PC-3 (cell line): ENCODE measurements at regions not wholly inside any gene's neighbourhood (a gene's known extent, or its start where the extent isn't known, plus 50 kb on each side); places are given as distances from the start of the nearest gene placed in this dataset.

Experiments
- ATAC-seq: fragments of 200-7000 bp; cut with Tn5 transposase; 2 replicates; pipeline ENCODE4 v1.9.1; 2020; ENCODE audit warnings: mild to moderate bottlenecking, moderate library complexity
- BruUV-seq: library from RNA; stranded (reverse); fragments of 400-500 nt; replicated peaks from 2 replicates; lab custom pipeline; 2021; lab: Mats Ljungman, UMichigan
- CTCF ChIA-PET: fragments of 300-600 bp; sonication (Branson Sonifier 250); formaldehyde crosslinking; loops from one replicate; lab custom pipeline; 2022; ENCODE audit warnings: antibody characterized with exemption; lab: Charles Lee
- POLR2A ChIA-PET: fragments of 300-600 bp; sonication (Branson Sonifier 250); formaldehyde crosslinking; loops from one replicate; lab custom pipeline; 2022; ENCODE audit warnings: antibody characterized with exemption; ENCODE audit not compliant: unreplicated experiment; lab: Charles Lee
- DNase-seq: peaks from one replicate; pipeline ENCODE4 v3.0.0-alpha.2; 2015
- H2AFZ ChIP-seq: fragments of 300-600 bp; sonication (generic); 2 replicates; pipeline ENCODE4 v1.6.0; 2016; ENCODE audit warnings: antibody characterized with exemption, low read length
- H3F3A ChIP-seq: fragments of 300-600 bp; sonication (generic); one replicate; pipeline ENCODE4 v1.6.0; 2017; ENCODE audit warnings: antibody characterized with exemption, low read length, control low read depth, mild to moderate bottlenecking; ENCODE audit not compliant: unreplicated experiment
- H3K27ac ChIP-seq: fragments of 300-600 bp; sonication (generic); 2 replicates; pipeline ENCODE4 v1.5.1; 2016; ENCODE audit warnings: mild to moderate bottlenecking, low read length
- H3K27me3 ChIP-seq: fragments of 300-600 bp; sonication (generic); 2 replicates; pipeline ENCODE4 v1.6.1; 2016; ENCODE audit warnings: low read length, mixed read lengths
- H3K36me3 ChIP-seq: fragments of 300-600 bp; sonication (generic); 2 replicates; pipeline ENCODE4 v1.6.1; 2016; ENCODE audit warnings: low read depth, mixed run types, low read length, mixed read lengths
- H3K4me1 ChIP-seq: fragments of 300-600 bp; sonication (generic); 2 replicates; pipeline ENCODE4 v1.5.1; 2016; ENCODE audit warnings: low read length; ENCODE audit not compliant: insufficient read depth
- H3K4me2 ChIP-seq: fragments of 300-600 bp; sonication (generic); 2 replicates; pipeline ENCODE4 v1.6.0; 2016; ENCODE audit warnings: low read length
- H3K4me3 ChIP-seq: fragments of 300-600 bp; sonication (generic); 2 replicates; pipeline ENCODE4 v1.5.1; 2016; ENCODE audit warnings: mild to moderate bottlenecking, low read length, mixed read lengths
- H3K79me2 ChIP-seq: fragments of 300-600 bp; sonication (generic); 2 replicates; pipeline ENCODE4 v1.6.1; 2017; ENCODE audit warnings: low read length, mixed read lengths
- H3K9ac ChIP-seq: fragments of 300-600 bp; sonication (generic); 2 replicates; pipeline ENCODE4 v1.6.0; 2016; ENCODE audit warnings: mild to moderate bottlenecking, low read length
- H3K9me2 ChIP-seq: fragments of 300-600 bp; sonication (generic); replicated peaks from 2 replicates; pipeline ENCODE4 v1.6.1; 2016; ENCODE audit warnings: mixed run types, low read length, mixed read lengths
- H3K9me3 ChIP-seq: fragments of 300-600 bp; sonication (generic); 2 replicates; pipeline ENCODE4 v1.6.1; 2016; ENCODE audit warnings: low read length, mixed read lengths
- H4K20me1 ChIP-seq: fragments of 300-600 bp; sonication (generic); 2 replicates; pipeline ENCODE4 v1.6.1; 2016; ENCODE audit warnings: low read length, mixed read lengths
- EZH2 ChIP-seq: fragments of 300-600 bp; sonication (generic); IDR thresholded peaks from one replicate; pipeline ENCODE4 v1.6.1; 2017; ENCODE audit warnings: antibody characterized with exemption, mild to moderate bottlenecking, low read length; ENCODE audit not compliant: unreplicated experiment
- EZH2phosphoT487 ChIP-seq: fragments of 300-600 bp; sonication (generic); IDR thresholded peaks from 2 replicates; pipeline ENCODE4 v1.6.1; 2018; ENCODE audit warnings: mild to moderate bottlenecking, antibody characterized with exemption, low read length, borderline replicate concordance
- intact Hi-C: fragments of 100-400 bp; cut with micrococcal nuclease; formaldehyde crosslinking; loops from 2 replicates; pipeline ENCODE4 v1.9.0; 2023
- TF ChIP-seq, protein P1 (sequence below): fragments of 300-600 bp; sonication (generic); conservative IDR thresholded peaks from 2 replicates; pipeline ENCODE4 v1.5.1; 2017; ENCODE audit warnings: antibody characterized with exemption, low read depth, mild to moderate bottlenecking, low read length

DNA sequence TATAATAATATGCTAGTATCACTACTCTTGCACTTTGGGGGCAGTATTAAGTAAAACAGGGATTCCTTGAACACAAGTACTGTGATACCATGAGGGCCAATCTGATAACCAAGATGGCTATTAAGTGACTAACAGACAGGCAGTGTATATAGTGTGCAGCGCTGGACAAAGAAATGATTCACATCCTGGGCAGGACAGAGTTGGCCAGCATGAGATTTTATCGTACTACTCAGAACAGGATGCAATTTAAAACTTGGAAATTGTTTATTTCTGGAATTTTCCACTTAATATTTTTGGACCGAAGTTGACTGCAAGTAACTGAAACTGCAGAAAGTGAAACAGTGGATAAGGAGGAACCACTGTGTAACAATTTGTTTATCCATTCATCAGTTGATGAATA, 74.6 kb downstream of the DNTTIP2 start:
- BruUV-seq, result no TSS peak
- ATAC-seq, result peak; percentile 96
- H3K9ac ChIP-seq, result peak overlapping the region; percentile 79
- H3K4me1 ChIP-seq, result peaks cover 44% of the 10 kb centered on the region
- H3K27ac ChIP-seq, result peak overlapping the region; percentile 96
- no peaks in the 10 kb centered on the region for H3K27me3 ChIP-seq
- peak; percentile 95 for DNase-seq
- peaks cover 33% of the 10 kb centered on the region for H3K79me2 ChIP-seq
- H3K9me2 ChIP-seq, result no peaks in the 10 kb centered on the region
- POLR2A ChIA-PET, result interaction anchor here (0.6 to 0.9 kb wide), 3 partner anchors 9 to 121 kb away, joined by 3 read pairs; no protein-coding TSS in a partner anchor
- peak overlapping the region; percentile 50 for H3K4me2 ChIP-seq
- H3K36me3 ChIP-seq, result peaks cover 16% of the 10 kb centered on the region
- peak overlapping the region; percentile 24 for H3K4me3 ChIP-seq
- H4K20me1 ChIP-seq, result no peaks in the 10 kb centered on the region
- intact Hi-C loops, result no loop called here
- CTCF ChIA-PET, result interaction anchor here (1.5 kb wide), 1 partner anchor 9 kb away, joined by 3 read pairs; no protein-coding TSS in a partner anchor
- H3F3A ChIP-seq, result peaks cover 5% of the 10 kb centered on the region
- no peak for TF ChIP-seq EZH2
- TF ChIP-seq, protein P1, sequence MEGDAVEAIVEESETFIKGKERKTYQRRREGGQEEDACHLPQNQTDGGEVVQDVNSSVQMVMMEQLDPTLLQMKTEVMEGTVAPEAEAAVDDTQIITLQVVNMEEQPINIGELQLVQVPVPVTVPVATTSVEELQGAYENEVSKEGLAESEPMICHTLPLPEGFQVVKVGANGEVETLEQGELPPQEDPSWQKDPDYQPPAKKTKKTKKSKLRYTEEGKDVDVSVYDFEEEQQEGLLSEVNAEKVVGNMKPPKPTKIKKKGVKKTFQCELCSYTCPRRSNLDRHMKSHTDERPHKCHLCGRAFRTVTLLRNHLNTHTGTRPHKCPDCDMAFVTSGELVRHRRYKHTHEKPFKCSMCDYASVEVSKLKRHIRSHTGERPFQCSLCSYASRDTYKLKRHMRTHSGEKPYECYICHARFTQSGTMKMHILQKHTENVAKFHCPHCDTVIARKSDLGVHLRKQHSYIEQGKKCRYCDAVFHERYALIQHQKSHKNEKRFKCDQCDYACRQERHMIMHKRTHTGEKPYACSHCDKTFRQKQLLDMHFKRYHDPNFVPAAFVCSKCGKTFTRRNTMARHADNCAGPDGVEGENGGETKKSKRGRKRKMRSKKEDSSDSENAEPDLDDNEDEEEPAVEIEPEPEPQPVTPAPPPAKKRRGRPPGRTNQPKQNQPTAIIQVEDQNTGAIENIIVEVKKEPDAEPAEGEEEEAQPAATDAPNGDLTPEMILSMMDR, result peak; percentile 26; the same call in 1 of the 2 replicates
- no peak overlapping the region for H2AFZ ChIP-seq
- peaks cover 9% of the 10 kb centered on the region for H3K9me3 ChIP-seq

DNA sequence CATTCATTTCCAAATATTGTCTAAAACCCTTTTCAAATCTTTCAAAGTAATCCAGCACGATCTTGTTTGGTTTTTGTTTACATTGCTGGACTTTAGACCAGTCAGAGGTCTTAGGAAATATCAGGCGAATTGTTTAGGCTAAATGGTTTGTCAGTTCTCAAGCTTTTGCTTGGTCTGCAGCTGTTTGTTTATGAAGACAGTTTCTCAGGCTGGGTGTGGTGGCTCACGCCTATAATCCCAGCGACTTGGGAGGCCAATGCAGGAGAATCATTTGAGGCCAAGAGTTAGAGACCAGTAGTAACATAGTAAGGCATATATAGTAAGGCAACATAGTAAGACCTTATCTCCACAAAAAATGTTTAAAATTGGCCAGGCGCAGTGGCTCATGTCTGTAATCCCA, 77.5 kb downstream of the DNTTIP2 start:
- BruUV-seq, result no TSS peak
- Histone ChIP-seq H3K36me3 (no peaks in the 10 kb centered on the region), H3K79me2 (peaks cover 22% of the 10 kb centered on the region), H2AFZ (no peak overlapping the region), H3K4me1 (peaks cover 71% of the 10 kb centered on the region), H3K9me2 (no peaks in the 10 kb centered on the region), H4K20me1 (no peaks in the 10 kb centered on the region), H3K27me3 (no peaks in the 10 kb centered on the region), H3K9ac (no peak overlapping the region), H3K4me2 (no peak overlapping the region), H3K27ac (peak overlapping the region; percentile 21), H3F3A (peaks cover 14% of the 10 kb centered on the region), H3K4me3 (no peak overlapping the region), H3K9me3 (no peaks in the 10 kb centered on the region)
- no peak for DNase-seq
- no peak for ATAC-seq
- intact Hi-C loops, result no loop called here
- CTCF ChIA-PET, result no interaction called here
- POLR2A ChIA-PET, result no interaction called here
- TF ChIP-seq, protein P1, result no peak
- TF ChIP-seq EZH2phosphoT487, result no peak
- TF ChIP-seq EZH2, result no peak

DNA sequence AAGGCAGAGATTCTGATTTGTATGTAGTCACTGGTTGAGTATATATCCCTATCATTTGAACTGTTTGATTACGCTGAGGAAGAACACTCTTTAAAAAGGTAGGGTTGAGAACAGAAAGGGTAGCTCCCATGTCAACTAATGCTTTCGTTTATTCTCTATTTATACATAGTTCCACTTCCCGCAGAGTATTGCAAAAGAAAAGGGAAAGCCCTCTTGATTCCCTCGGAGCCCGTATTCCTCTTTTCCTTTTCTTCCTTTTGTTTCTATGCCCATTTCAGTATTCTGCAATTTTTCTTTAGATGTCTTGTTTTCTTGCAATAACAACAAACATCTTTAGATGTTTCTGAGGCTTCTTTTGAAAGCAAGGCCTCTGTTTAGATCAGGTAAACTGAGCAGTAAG, 78.2 kb downstream of the DNTTIP2 start:
- BruUV-seq, result no TSS peak
- peaks cover 14% of the 10 kb centered on the region for H3F3A ChIP-seq
- no peak overlapping the region for H3K9ac ChIP-seq
- no peak for ATAC-seq
- POLR2A ChIA-PET, result no interaction called here
- no peak overlapping the region for H3K4me2 ChIP-seq
- TF ChIP-seq, protein P1, result no peak
- TF ChIP-seq EZH2 (no peak), EZH2phosphoT487 (no peak)
- no peaks in the 10 kb centered on the region for H3K27me3 ChIP-seq
- H3K79me2 ChIP-seq, result 0 out of 2 replicates have a peak, but pooled peaks cover 16% of the 10 kb centered on the region
- H3K4me3 ChIP-seq, result no peak overlapping the region
- intact Hi-C loops, result no loop called here
- no peaks in the 10 kb centered on the region for H3K9me2 ChIP-seq
- peaks cover 65% of the 10 kb centered on the region for H3K4me1 ChIP-seq
- H2AFZ ChIP-seq, result no peak overlapping the region
- no peak for DNase-seq
- CTCF ChIA-PET, result no interaction called here
- no peaks in the 10 kb centered on the region for H3K9me3 ChIP-seq
- H3K27ac ChIP-seq, result peak overlapping the region; percentile 21
- no peaks in the 10 kb centered on the region for H4K20me1 ChIP-seq
- H3K36me3 ChIP-seq, result no peaks in the 10 kb centered on the region
